ENCODE measurements at regions not wholly inside any gene's neighbourhood (a gene's known extent, or its start where the extent isn't known, plus 50 kb on each side); places are given as distances from the start of the nearest gene placed in this dataset.

- CTCF ChIA-PET = no interaction called here
- no peak overlapping the region for H3K27ac ChIP-seq
- POLR2A ChIA-PET (ENCODE audit: unreplicated experiment) = no interaction called here
- no peaks in the 10 kb centered on the region for H3K9me2 ChIP-seq (ENCODE audit: insufficient read depth)
- H3K27me3 ChIP-seq (ENCODE audit: insufficient read depth, low read depth) = 0 out of 2 replicates have a peak, but pooled peaks cover 6% of the 10 kb centered on the region
- DNase-seq = no peak
- intact Hi-C loops (cut with micrococcal nuclease; ENCODE audit: unreplicated experiment) = no loop called here
- H3K4me3 ChIP-seq = no peak overlapping the region
- H3K9me3 ChIP-seq (ENCODE audit: insufficient read depth, low read depth) = no peaks in the 10 kb centered on the region
- no peak overlapping the region for H3K4me2 ChIP-seq
- no TSS peak for BruUV-seq (replicated peaks)
- H4K20me1 ChIP-seq (ENCODE audit: insufficient read depth) = no peaks in the 10 kb centered on the region
- no peaks in the 10 kb centered on the region for H3K4me1 ChIP-seq (replicated peaks; ENCODE audit: insufficient read depth)
- TF ChIP-seq CTCF (conservative IDR thresholded peaks at IDR 0.05) (no peak), EZH2 (IDR thresholded peaks at IDR 0.05; ENCODE audit: low read depth) (no peak)
- H3K79me2 ChIP-seq (ENCODE audit: low read depth) = no peaks in the 10 kb centered on the region
- H3K36me3 ChIP-seq (ENCODE audit: low read depth) = no peaks in the 10 kb centered on the region
- H2AFZ ChIP-seq = no peak overlapping the region
- no peaks in the 10 kb centered on the region for H3F3A ChIP-seq (ENCODE audit: insufficient read depth, low read depth)
These were observed 363.3 kb downstream of the CDC14C start for GRCh38 chr7:49287653-49288052.

GRCh38 chr7:49294611-49295010 lies 370.3 kb downstream of the CDC14C start:
- Histone ChIP-seq H4K20me1 (ENCODE audit: insufficient read depth) (0 out of 2 replicates have a peak, but pooled peaks cover 4% of the 10 kb centered on the region), H3K4me2 (no peak overlapping the region), H3K9me3 (ENCODE audit: insufficient read depth, low read depth) (no peaks in the 10 kb centered on the region), H3K4me1 (replicated peaks; ENCODE audit: insufficient read depth) (no peaks in the 10 kb centered on the region), H3F3A (ENCODE audit: insufficient read depth, low read depth) (no peaks in the 10 kb centered on the region), H3K79me2 (ENCODE audit: low read depth) (no peaks in the 10 kb centered on the region), H3K27me3 (ENCODE audit: insufficient read depth, low read depth) (no peaks in the 10 kb centered on the region), H3K27ac (no peak overlapping the region), H3K9me2 (ENCODE audit: insufficient read depth) (no peaks in the 10 kb centered on the region), H2AFZ (no peak overlapping the region), H3K36me3 (ENCODE audit: low read depth) (no peaks in the 10 kb centered on the region), H3K4me3 (no peak overlapping the region)
- no peak for DNase-seq
- intact Hi-C loops (cut with micrococcal nuclease; ENCODE audit: unreplicated experiment) = no loop called here
- no peak for TF ChIP-seq EZH2 (IDR thresholded peaks at IDR 0.05; ENCODE audit: low read depth)
- ChIA-PET POLR2A (ENCODE audit: unreplicated experiment) (no interaction called here), CTCF (no interaction called here)
- no TSS peak for BruUV-seq (replicated peaks)

- Histone ChIP-seq H3K36me3 (ENCODE audit: low read depth) (no peaks in the 10 kb centered on the region), H3K27ac (no peak overlapping the region), H2AFZ (no peak overlapping the region), H3K4me1 (replicated peaks; ENCODE audit: insufficient read depth) (no peaks in the 10 kb centered on the region), H3K9me3 (ENCODE audit: insufficient read depth, low read depth) (no peaks in the 10 kb centered on the region), H4K20me1 (ENCODE audit: insufficient read depth) (0 out of 2 replicates have a peak, but pooled peaks cover 4% of the 10 kb centered on the region), H3K4me3 (no peak overlapping the region), H3K9me2 (ENCODE audit: insufficient read depth) (no peaks in the 10 kb centered on the region), H3K27me3 (ENCODE audit: insufficient read depth, low read depth) (no peaks in the 10 kb centered on the region), H3F3A (ENCODE audit: insufficient read depth, low read depth) (no peaks in the 10 kb centered on the region), H3K4me2 (no peak overlapping the region), H3K79me2 (ENCODE audit: low read depth) (no peaks in the 10 kb centered on the region)
- no peak for DNase-seq
- intact Hi-C loops (cut with micrococcal nuclease; ENCODE audit: unreplicated experiment) = no loop called here
- POLR2A ChIA-PET (ENCODE audit: unreplicated experiment) = no interaction called here
- no TSS peak for BruUV-seq (replicated peaks)
- CTCF ChIA-PET = no interaction called here
- no peak for TF ChIP-seq CTCF (conservative IDR thresholded peaks at IDR 0.05)
- TF ChIP-seq EZH2 (IDR thresholded peaks at IDR 0.05; ENCODE audit: low read depth) = no peak
These were observed 370.8 kb downstream of the CDC14C start for GRCh38 chr7:49295146-49295545.

GRCh38 chr7:49297958-49298357 lies 373.6 kb downstream of the CDC14C start:
- ChIA-PET CTCF (no interaction called here), POLR2A (ENCODE audit: unreplicated experiment) (no interaction called here)
- no peaks in the 10 kb centered on the region for H3F3A ChIP-seq (ENCODE audit: insufficient read depth, low read depth)
- no TSS peak for BruUV-seq (replicated peaks)
- no peak overlapping the region for H3K27ac ChIP-seq
- no peaks in the 10 kb centered on the region for H3K27me3 ChIP-seq (ENCODE audit: insufficient read depth, low read depth)
- H3K9me3 ChIP-seq (ENCODE audit: insufficient read depth, low read depth) = no peaks in the 10 kb centered on the region
- TF ChIP-seq CTCF (conservative IDR thresholded peaks at IDR 0.05) (no peak), EZH2 (IDR thresholded peaks at IDR 0.05; ENCODE audit: low read depth) (no peak)
- H3K4me2 ChIP-seq = no peak overlapping the region
- intact Hi-C loops (cut with micrococcal nuclease; ENCODE audit: unreplicated experiment) = no loop called here
- 0 out of 2 replicates have a peak, but pooled peaks cover 4% of the 10 kb centered on the region for H4K20me1 ChIP-seq (ENCODE audit: insufficient read depth)
- H3K79me2 ChIP-seq (ENCODE audit: low read depth) = no peaks in the 10 kb centered on the region
- H3K9me2 ChIP-seq (ENCODE audit: insufficient read depth) = no peaks in the 10 kb centered on the region
- no peaks in the 10 kb centered on the region for H3K4me1 ChIP-seq (replicated peaks; ENCODE audit: insufficient read depth)
- DNase-seq = no peak
- H3K36me3 ChIP-seq (ENCODE audit: low read depth) = no peaks in the 10 kb centered on the region
- no peak overlapping the region for H3K4me3 ChIP-seq
- no peak overlapping the region for H2AFZ ChIP-seq

Measured in PC-9 (cell line).